ENCODE measurements at regions not wholly inside any gene's neighbourhood (a gene's known extent, or its start where the extent isn't known, plus 50 kb on each side); places are given as distances from the start of the nearest gene placed in this dataset.

GRCh38 chr3:111311126-111311525, 230.9 kb upstream of the CD96 start:
- TF ChIP-seq GATA2 (IDR thresholded peaks at IDR 0.05; ENCODE audit: low read depth, low read length) (no peak), GATA3 (IDR thresholded peaks at IDR 0.05; ENCODE audit: low read depth, low read length) (no peak)

All from SH-SY5Y (cell line).